Activated T-helper 17 cell treated with anti-CD3 and anti-CD28 coated beads, Interleukin-2, amount 50 U/mL, for 72 hours (primary cell): ENCODE measurements at regions not wholly inside any gene's neighbourhood (a gene's known extent, or its start where the extent isn't known, plus 50 kb on each side); places are given as distances from the start of the nearest gene placed in this dataset.

Experiments used
- ATAC-seq: fragments of 150-1000 bp; cut with Tn5 transposase; replicated peaks from 2 replicates; pipeline ENCODE4 v1.10.0; 2021; ENCODE audit warnings: mild to moderate bottlenecking, moderate library complexity
- H3K27ac Mint-ChIP-seq: one replicate; pipeline ENCODE4 v1.8.0; 2022; ENCODE audit warnings: mixed read lengths
- H3K27me3 Mint-ChIP-seq: one replicate; pipeline ENCODE4 v1.8.0; 2022; ENCODE audit warnings: mixed read lengths
- H3K36me3 Mint-ChIP-seq: one replicate; pipeline ENCODE4 v1.8.0; 2022; ENCODE audit warnings: low read depth, mild to moderate bottlenecking, mixed read lengths
- H3K4me1 Mint-ChIP-seq: one replicate; pipeline ENCODE4 v1.8.0; 2022; ENCODE audit warnings: mixed read lengths
- H3K4me3 Mint-ChIP-seq: one replicate; pipeline ENCODE4 v1.8.0; 2022; ENCODE audit warnings: mild to moderate bottlenecking, mixed read lengths
- H3K9me3 Mint-ChIP-seq: one replicate; pipeline ENCODE4 v1.8.0; 2022; ENCODE audit warnings: mixed read lengths

- no peaks in the 10 kb centered on the region for H3K36me3 Mint-ChIP-seq
- no peaks in the 10 kb centered on the region for H3K4me1 Mint-ChIP-seq
- no peaks in the 10 kb centered on the region for H3K9me3 Mint-ChIP-seq
- H3K27me3 Mint-ChIP-seq = peaks cover 49% of the 10 kb centered on the region
- no peak overlapping the region for H3K4me3 Mint-ChIP-seq
- ATAC-seq = no peak
- no peak overlapping the region for H3K27ac Mint-ChIP-seq
These were observed 269.3 kb downstream of the BUD13 start for GRCh38 chr11:116503216-116504160.

- no peak for ATAC-seq
- Mint-ChIP-seq H3K9me3 (no peaks in the 10 kb centered on the region), H3K27ac (no peak overlapping the region), H3K27me3 (peaks cover 48% of the 10 kb centered on the region), H3K4me1 (no peaks in the 10 kb centered on the region), H3K4me3 (no peak overlapping the region), H3K36me3 (no peaks in the 10 kb centered on the region)
These were observed 270.1 kb downstream of the BUD13 start for GRCh38 chr11:116502641-116503061.

- ATAC-seq = no peak
- Mint-ChIP-seq H3K27ac (no peak overlapping the region), H3K4me1 (no peaks in the 10 kb centered on the region), H3K4me3 (no peak overlapping the region), H3K27me3 (peaks cover 47% of the 10 kb centered on the region), H3K36me3 (no peaks in the 10 kb centered on the region), H3K9me3 (no peaks in the 10 kb centered on the region)
These were observed 271.1 kb downstream of the BUD13 start for GRCh38 chr11:116501728-116502127.

GRCh38 chr11:116500947-116501602 is 271.7 kb downstream of the BUD13 start:
- Mint-ChIP-seq H3K4me1 (no peaks in the 10 kb centered on the region), H3K27ac (no peak overlapping the region), H3K4me3 (no peak overlapping the region), H3K36me3 (no peaks in the 10 kb centered on the region), H3K9me3 (no peaks in the 10 kb centered on the region), H3K27me3 (peaks cover 47% of the 10 kb centered on the region)
- no peak for ATAC-seq

- Mint-ChIP-seq H3K27me3 (peaks cover 45% of the 10 kb centered on the region), H3K27ac (no peak overlapping the region)
These were observed 272.5 kb downstream of the BUD13 start for GRCh38 chr11:116500026-116500946.

GRCh38 chr11:116499396-116500003 is 273.3 kb downstream of the BUD13 start:
- H3K27me3 Mint-ChIP-seq = peaks cover 41% of the 10 kb centered on the region
- ATAC-seq = peak; percentile 29
- no peak overlapping the region for H3K4me3 Mint-ChIP-seq
- no peaks in the 10 kb centered on the region for H3K4me1 Mint-ChIP-seq
- H3K9me3 Mint-ChIP-seq = no peaks in the 10 kb centered on the region
- no peaks in the 10 kb centered on the region for H3K36me3 Mint-ChIP-seq
- no peak overlapping the region for H3K27ac Mint-ChIP-seq

More at GRCh38 chr11:116500026-116500946, 272.5 kb downstream of the BUD13 start:
- H3K4me1 Mint-ChIP-seq = no peaks in the 10 kb centered on the region
- no peaks in the 10 kb centered on the region for H3K9me3 Mint-ChIP-seq
- H3K4me3 Mint-ChIP-seq = no peak overlapping the region
- no peaks in the 10 kb centered on the region for H3K36me3 Mint-ChIP-seq
- ATAC-seq = no peak

GRCh38 chr11:116498161-116498560 is 274.6 kb downstream of the BUD13 start:
- Mint-ChIP-seq H3K27ac (no peak overlapping the region), H3K27me3 (peaks cover 27% of the 10 kb centered on the region), H3K4me3 (no peak overlapping the region), H3K4me1 (no peaks in the 10 kb centered on the region), H3K36me3 (no peaks in the 10 kb centered on the region), H3K9me3 (peaks cover 3% of the 10 kb centered on the region)
- no peak for ATAC-seq

GRCh38 chr11:116492600-116492999 is 280.2 kb downstream of the BUD13 start:
- Mint-ChIP-seq H3K27me3 (peaks cover 13% of the 10 kb centered on the region), H3K4me3 (no peak overlapping the region), H3K27ac (no peak overlapping the region), H3K4me1 (no peaks in the 10 kb centered on the region), H3K36me3 (no peaks in the 10 kb centered on the region), H3K9me3 (peaks cover 3% of the 10 kb centered on the region)
- ATAC-seq = no peak

- no peaks in the 10 kb centered on the region for H3K4me1 Mint-ChIP-seq
- H3K27ac Mint-ChIP-seq = no peak overlapping the region
- peaks cover under 1% of the 10 kb centered on the region for H3K9me3 Mint-ChIP-seq
- no peak for ATAC-seq
- H3K27me3 Mint-ChIP-seq = peaks cover 25% of the 10 kb centered on the region
- no peak overlapping the region for H3K4me3 Mint-ChIP-seq
- no peaks in the 10 kb centered on the region for H3K36me3 Mint-ChIP-seq
These were observed 283.9 kb downstream of the BUD13 start for GRCh38 chr11:116488836-116489389.

- Mint-ChIP-seq H3K27ac (no peak overlapping the region), H3K4me3 (no peak overlapping the region), H3K9me3 (no peaks in the 10 kb centered on the region), H3K36me3 (no peaks in the 10 kb centered on the region), H3K27me3 (peaks cover 21% of the 10 kb centered on the region), H3K4me1 (no peaks in the 10 kb centered on the region)
- no peak for ATAC-seq
These were observed 287.4 kb downstream of the BUD13 start for GRCh38 chr11:116485425-116485824.

GRCh38 chr11:116482716-116483115 is 290.1 kb downstream of the BUD13 start:
- no peaks in the 10 kb centered on the region for H3K4me1 Mint-ChIP-seq
- H3K4me3 Mint-ChIP-seq = no peak overlapping the region
- H3K27me3 Mint-ChIP-seq = peaks cover 15% of the 10 kb centered on the region
- H3K36me3 Mint-ChIP-seq = no peaks in the 10 kb centered on the region
- no peak overlapping the region for H3K27ac Mint-ChIP-seq
- ATAC-seq = no peak
- H3K9me3 Mint-ChIP-seq = no peaks in the 10 kb centered on the region

- Mint-ChIP-seq H3K27me3 (peaks cover 10% of the 10 kb centered on the region), H3K4me1 (no peaks in the 10 kb centered on the region), H3K27ac (no peak overlapping the region), H3K9me3 (no peaks in the 10 kb centered on the region), H3K36me3 (no peaks in the 10 kb centered on the region), H3K4me3 (no peak overlapping the region)
- ATAC-seq = no peak
These were observed 291.6 kb downstream of the BUD13 start for GRCh38 chr11:116481126-116481675.
